C4-2B (cell line): ENCODE measurements at regions not wholly inside any gene's neighbourhood (a gene's known extent, or its start where the extent isn't known, plus 50 kb on each side); places are given as distances from the start of the nearest gene placed in this dataset.
A peak's percentile ranks its signal among the peaks of the same experiment; 100 is the strongest.

Source experiments
- H3K27ac ChIP-seq: fragments of 450-650 bp; 2 replicates; pipeline ENCODE4 v1.5.1; 2017
- CTCF ChIP-seq: fragments of 450-650 bp; conservative IDR thresholded peaks from 2 replicates; pipeline ENCODE4 v1.5.1; 2017; ENCODE audit warnings: mild to moderate bottlenecking
- ZFX ChIP-seq: fragments of 450-650 bp; IDR thresholded peaks from 2 replicates; pipeline ENCODE4 v1.6.1; 2017

GRCh38 chr1:190608282-190608681 is 130.6 kb upstream of the BRINP3 start:
- TF ChIP-seq CTCF (no peak), ZFX (no peak)

GRCh38 chr1:190615818-190616217 is 138.2 kb upstream of the BRINP3 start:
- no peak overlapping the region for H3K27ac ChIP-seq
- no peak for TF ChIP-seq ZFX
- TF ChIP-seq CTCF: 0 out of 2 replicates have a peak, but pooled peaks have one; percentile 14

More at GRCh38 chr1:190608282-190608681, 130.6 kb upstream of the BRINP3 start:
- no peak overlapping the region for H3K27ac ChIP-seq

- no peak overlapping the region for H3K27ac ChIP-seq
- TF ChIP-seq CTCF (no peak), ZFX (no peak)
These were observed 138.6 kb upstream of the BRINP3 start for GRCh38 chr1:190616235-190616634.

- TF ChIP-seq ZFX: no peak
- TF ChIP-seq CTCF: no peak
- H3K27ac ChIP-seq: no peak overlapping the region
These were observed 142.1 kb upstream of the BRINP3 start for GRCh38 chr1:190619724-190620123.

- no peak for TF ChIP-seq ZFX
- peak; percentile 17 for TF ChIP-seq CTCF
- no peak overlapping the region for H3K27ac ChIP-seq
These were observed 155.8 kb upstream of the BRINP3 start for GRCh38 chr1:190633488-190633887.

GRCh38 chr1:190634134-190634533 is 156.5 kb upstream of the BRINP3 start:
- no peak for TF ChIP-seq ZFX
- TF ChIP-seq CTCF: no peak
- H3K27ac ChIP-seq: no peak overlapping the region

GRCh38 chr1:190649553-190649952 is 171.9 kb upstream of the BRINP3 start:
- H3K27ac ChIP-seq: no peak overlapping the region
- no peak for TF ChIP-seq ZFX

- TF ChIP-seq CTCF: no peak
- no peak for TF ChIP-seq ZFX
- no peak overlapping the region for H3K27ac ChIP-seq
These were observed 181.2 kb upstream of the BRINP3 start for GRCh38 chr1:190658907-190659306.
